ENCODE measurements at regions not wholly inside any gene's neighbourhood (a gene's known extent, or its start where the extent isn't known, plus 50 kb on each side); places are given as distances from the start of the nearest gene placed in this dataset.

DNA sequence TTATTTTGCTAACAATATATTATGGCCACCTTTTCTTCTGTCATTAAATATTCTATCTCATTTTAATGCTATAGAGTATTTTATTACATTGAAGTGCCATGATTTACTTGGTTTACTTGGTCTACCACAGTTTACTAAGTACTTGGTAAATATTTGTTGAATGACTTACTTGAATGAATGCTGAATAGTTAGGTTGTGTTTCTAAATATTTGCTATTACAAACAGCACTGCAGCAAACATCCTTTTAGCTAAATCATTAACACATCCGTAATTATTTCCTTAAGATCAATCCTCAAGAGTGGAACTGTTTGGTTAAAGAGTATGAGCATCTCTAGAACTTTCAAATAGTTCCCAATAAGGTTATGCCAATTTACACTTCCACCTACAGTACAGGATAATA is 318.7 kb downstream of the MYCN start:
- TF ChIP-seq, protein P1, sequence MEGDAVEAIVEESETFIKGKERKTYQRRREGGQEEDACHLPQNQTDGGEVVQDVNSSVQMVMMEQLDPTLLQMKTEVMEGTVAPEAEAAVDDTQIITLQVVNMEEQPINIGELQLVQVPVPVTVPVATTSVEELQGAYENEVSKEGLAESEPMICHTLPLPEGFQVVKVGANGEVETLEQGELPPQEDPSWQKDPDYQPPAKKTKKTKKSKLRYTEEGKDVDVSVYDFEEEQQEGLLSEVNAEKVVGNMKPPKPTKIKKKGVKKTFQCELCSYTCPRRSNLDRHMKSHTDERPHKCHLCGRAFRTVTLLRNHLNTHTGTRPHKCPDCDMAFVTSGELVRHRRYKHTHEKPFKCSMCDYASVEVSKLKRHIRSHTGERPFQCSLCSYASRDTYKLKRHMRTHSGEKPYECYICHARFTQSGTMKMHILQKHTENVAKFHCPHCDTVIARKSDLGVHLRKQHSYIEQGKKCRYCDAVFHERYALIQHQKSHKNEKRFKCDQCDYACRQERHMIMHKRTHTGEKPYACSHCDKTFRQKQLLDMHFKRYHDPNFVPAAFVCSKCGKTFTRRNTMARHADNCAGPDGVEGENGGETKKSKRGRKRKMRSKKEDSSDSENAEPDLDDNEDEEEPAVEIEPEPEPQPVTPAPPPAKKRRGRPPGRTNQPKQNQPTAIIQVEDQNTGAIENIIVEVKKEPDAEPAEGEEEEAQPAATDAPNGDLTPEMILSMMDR (conservative IDR thresholded peaks at IDR 0.05; ENCODE audit: low read length), result no peak
- no peak for TF ChIP-seq EZH2phosphoT487 (IDR thresholded peaks at IDR 0.05; ENCODE audit: borderline replicate concordance)
